Epithelial cell of esophagus (primary cell): ENCODE measurements at regions not wholly inside any gene's neighbourhood (a gene's known extent, or its start where the extent isn't known, plus 50 kb on each side); places are given as distances from the start of the nearest gene placed in this dataset.
"Not testable (repeated sequence)": the region's sequence is repeated elsewhere in the genome, so short reads cannot be mapped to it uniquely, and the experiment has no call there.

Source experiments
- DNase-seq: peaks from one replicate; pipeline ENCODE4 v3.0.0; 2010; ENCODE audit warnings: low read depth
- H3K4me3 ChIP-seq: 2 replicates; pipeline ENCODE4 v1.5.1; 2011; ENCODE audit warnings: mild to moderate bottlenecking, low read length, control low read depth
- CTCF ChIP-seq: IDR thresholded peaks from 2 replicates; pipeline ENCODE4 v1.5.1; 2011; ENCODE audit warnings: low read depth, mild to moderate bottlenecking, low read length, control low read depth, inconsistent platforms; ENCODE audit not compliant: insufficient read depth; ENCODE audit errors: missing control alignments

GRCh38 chr6:146984251-146984924 lies 219.8 kb upstream of the STXBP5 start:
- TF ChIP-seq CTCF = no peak
- no peak overlapping the region for H3K4me3 ChIP-seq
- no peak for DNase-seq

- no peak for TF ChIP-seq CTCF
- H3K4me3 ChIP-seq = no peak overlapping the region
- peak; percentile 11 for DNase-seq
Observed at GRCh38 chr6:146985111-146985510, 219.1 kb upstream of the STXBP5 start.

- H3K4me3 ChIP-seq = no peak overlapping the region
- DNase-seq = no peak
Observed at GRCh38 chr6:146985966-146986365, 218.3 kb upstream of the STXBP5 start.

GRCh38 chr6:146987938-146988337 lies 216.3 kb upstream of the STXBP5 start:
- H3K4me3 ChIP-seq, DNase-seq: not testable (repeated sequence)

More at GRCh38 chr6:146985966-146986365, 218.3 kb upstream of the STXBP5 start:
- no peak for TF ChIP-seq CTCF

GRCh38 chr6:146989860-146990259 lies 214.4 kb upstream of the STXBP5 start:
- no peak overlapping the region for H3K4me3 ChIP-seq
- no peak for TF ChIP-seq CTCF
- no peak for DNase-seq

DNA sequence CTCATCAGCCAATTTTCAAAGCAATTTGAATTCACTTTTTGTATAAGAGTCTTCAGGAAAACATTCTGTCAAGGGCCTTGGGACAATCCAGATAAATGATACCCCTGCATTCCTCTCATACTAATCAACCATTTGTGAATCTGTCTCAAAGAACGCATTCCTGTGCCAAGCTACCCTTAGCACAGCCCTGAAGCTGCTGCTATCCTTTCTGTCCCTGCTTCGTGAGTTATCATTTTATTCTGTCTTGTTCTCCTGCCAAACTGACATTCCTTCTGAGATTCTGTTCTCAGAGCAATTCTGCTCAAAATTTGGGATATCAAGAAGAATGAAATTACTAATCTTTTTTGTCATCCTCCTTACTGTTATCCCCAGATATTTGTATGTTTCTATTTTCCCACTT lies 213.9 kb upstream of the STXBP5 start:
- H3K4me3 ChIP-seq = no peak overlapping the region
- no peak for TF ChIP-seq CTCF
- peak; percentile 7 for DNase-seq

DNA sequence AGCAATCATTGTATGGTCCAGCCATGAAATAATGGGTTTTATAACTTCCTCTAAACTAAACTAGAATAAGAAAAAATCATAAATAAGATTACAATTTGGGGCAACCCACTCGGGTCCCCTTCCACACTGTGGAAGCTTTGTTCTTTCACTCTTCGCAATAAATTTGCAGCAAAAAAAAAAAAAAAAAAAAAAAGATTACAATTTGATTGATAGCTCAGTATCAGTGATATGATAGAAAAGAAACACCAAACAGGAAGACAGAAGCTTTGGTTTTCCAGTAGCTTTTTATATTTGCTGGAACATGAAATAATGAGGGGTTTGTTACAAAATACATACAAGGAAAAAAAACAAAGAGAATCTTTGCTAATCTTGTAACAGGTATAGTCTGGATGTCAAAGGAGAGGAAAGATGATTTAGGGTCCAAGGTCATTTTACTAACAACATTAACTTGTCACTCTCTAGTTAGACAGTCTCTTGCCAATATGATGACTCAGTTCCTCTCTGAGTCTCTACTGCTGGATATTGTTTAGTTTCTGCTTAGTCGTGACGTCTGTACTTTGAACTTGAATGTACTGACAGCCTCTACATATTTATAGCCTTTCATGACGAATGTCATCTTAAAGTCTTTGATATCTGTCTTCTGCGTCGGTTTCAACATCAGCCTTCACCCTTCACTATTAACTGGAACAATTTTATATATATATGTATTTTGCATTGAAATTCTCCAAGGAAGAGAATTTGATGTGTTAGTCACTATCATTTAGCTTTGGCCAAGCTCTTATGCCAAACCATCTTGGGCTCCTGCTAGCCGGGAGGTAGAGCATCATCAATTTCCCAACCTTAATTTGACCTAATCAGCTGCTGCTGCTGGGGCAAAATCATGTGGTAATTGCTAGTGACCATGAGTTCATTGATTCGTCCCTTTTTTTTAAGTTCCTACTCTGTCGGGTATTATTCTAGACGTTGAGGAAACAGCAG lies 213.1 kb upstream of the STXBP5 start:
- no peak overlapping the region for H3K4me3 ChIP-seq
- DNase-seq = peak; percentile 69

More for the DNA sequence above, 213.1 kb upstream of the STXBP5 start:
- no peak for TF ChIP-seq CTCF
